ENCODE measurements at regions not wholly inside any gene's neighbourhood (a gene's known extent, or its start where the extent isn't known, plus 50 kb on each side); places are given as distances from the start of the nearest gene placed in this dataset.

DNA sequence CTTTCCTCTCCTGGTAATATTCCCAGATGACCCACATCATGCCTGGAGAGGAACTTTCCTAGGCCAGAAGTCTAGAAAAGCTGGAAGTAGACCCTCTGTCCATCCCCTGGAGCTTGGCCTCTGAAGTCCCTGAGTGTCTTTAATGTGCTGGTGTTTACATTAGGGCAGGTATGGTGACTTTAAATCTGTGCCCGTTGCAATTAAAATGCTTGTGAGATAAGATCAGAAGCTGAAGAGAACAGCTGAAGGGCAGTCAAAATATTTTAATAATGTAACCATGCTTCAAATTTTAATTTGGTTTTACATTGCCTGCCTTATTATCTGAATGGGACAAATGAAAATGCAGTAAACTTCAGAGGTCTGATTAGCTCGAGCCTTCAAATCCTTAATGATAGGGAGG, 1022.5 kb downstream of the BCL11B start:
- H3K27ac ChIP-seq (ENCODE audit: low read depth in 1 of 3, low read length in 2 of 3) = no peak overlapping the region
- DNase-seq = no peak
- no peaks in the 10 kb centered on the region for H3K36me3 ChIP-seq (ENCODE audit: control insufficient read depth in 3 of 3, insufficient read depth in 2 of 3, low read depth in 1 of 3, low read length in 3 of 3)
- no peaks in the 10 kb centered on the region for H3K27me3 ChIP-seq (ENCODE audit: control insufficient read depth in 3 of 3, insufficient read depth in 3 of 3, low read length in 3 of 3)
- H3K9me3 ChIP-seq (ENCODE audit: control insufficient read depth in 2 of 2, insufficient read depth in 1 of 2, low read depth in 1 of 2, low read length in 1 of 2) = no peaks in the 10 kb centered on the region
- no peak for FAIRE-seq
- 9 to 33% (median 29%) methylated on average over 2 of the region's 2 CpGs for WGBS, 3 donors
- no peaks in the 10 kb centered on the region for H3K4me1 ChIP-seq (ENCODE audit: control insufficient read depth in 3 of 3, insufficient read depth in 2 of 3, low read depth in 1 of 3, low read length in 2 of 3)
- H3K4me3 ChIP-seq (ENCODE audit: low read depth in 1 of 3, low read length in 3 of 3) = no peak overlapping the region

DNA sequence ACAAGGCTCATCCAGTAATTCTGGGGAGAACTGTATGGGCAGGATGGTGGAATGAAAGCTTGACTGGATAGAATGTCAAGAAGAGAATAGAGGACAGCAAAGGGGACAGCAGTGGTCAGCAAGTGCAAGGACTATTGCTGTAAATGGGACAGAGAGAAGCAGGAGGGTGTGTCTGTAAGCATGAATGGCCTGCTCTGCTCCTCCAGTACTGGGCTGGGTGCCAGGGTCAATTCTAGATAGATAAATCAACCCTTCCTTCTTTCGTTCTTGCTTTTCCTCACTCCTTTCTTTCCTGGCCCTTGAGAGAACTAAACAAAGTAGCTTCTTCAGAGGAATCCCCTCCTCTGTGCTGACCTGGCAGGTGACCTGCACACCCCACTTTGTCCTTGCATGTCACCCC, 1019.2 kb downstream of the BCL11B start:
- no peaks in the 10 kb centered on the region for H3K9me3 ChIP-seq (ENCODE audit: control insufficient read depth in 2 of 2, insufficient read depth in 1 of 2, low read depth in 1 of 2, low read length in 1 of 2)
- WGBS, 3 donors = 0 to 26% (median 17%) methylated on average over 1 of the region's 1 CpG
- H3K27me3 ChIP-seq (ENCODE audit: control insufficient read depth in 3 of 3, insufficient read depth in 3 of 3, low read length in 3 of 3) = no peaks in the 10 kb centered on the region
- no peak overlapping the region for H3K27ac ChIP-seq (ENCODE audit: low read depth in 1 of 3, low read length in 2 of 3)
- H3K4me3 ChIP-seq (ENCODE audit: low read depth in 1 of 3, low read length in 3 of 3) = no peak overlapping the region
- H3K36me3 ChIP-seq (ENCODE audit: control insufficient read depth in 3 of 3, insufficient read depth in 2 of 3, low read depth in 1 of 3, low read length in 3 of 3) = no peaks in the 10 kb centered on the region
- no peaks in the 10 kb centered on the region for H3K4me1 ChIP-seq (ENCODE audit: control insufficient read depth in 3 of 3, insufficient read depth in 2 of 3, low read depth in 1 of 3, low read length in 2 of 3)
- DNase-seq (no peak), FAIRE-seq (no peak)

GRCh38 chr14:98259881-98260280, 1012.1 kb downstream of the BCL11B start:
- Histone ChIP-seq H3K27me3 (ENCODE audit: control insufficient read depth in 3 of 3, insufficient read depth in 3 of 3, low read length in 3 of 3) (no peaks in the 10 kb centered on the region), H3K4me3 (ENCODE audit: low read depth in 1 of 3, low read length in 3 of 3) (no peak overlapping the region), H3K9me3 (ENCODE audit: control insufficient read depth in 2 of 2, insufficient read depth in 1 of 2, low read depth in 1 of 2, low read length in 1 of 2) (no peaks in the 10 kb centered on the region), H3K36me3 (ENCODE audit: control insufficient read depth in 3 of 3, insufficient read depth in 2 of 3, low read depth in 1 of 3, low read length in 3 of 3) (no peaks in the 10 kb centered on the region), H3K4me1 (ENCODE audit: control insufficient read depth in 3 of 3, insufficient read depth in 2 of 3, low read depth in 1 of 3, low read length in 2 of 3) (no peaks in the 10 kb centered on the region), H3K27ac (ENCODE audit: low read depth in 1 of 3, low read length in 2 of 3) (no peak overlapping the region)
- WGBS, 3 donors = 73 to 86% (median 77%) methylated on average over 4 of the region's 4 CpGs
- DNase-seq (no peak), FAIRE-seq (no peak)

- FAIRE-seq (no peak), DNase-seq (no peak)
- H3K27me3 ChIP-seq (ENCODE audit: control insufficient read depth in 3 of 3, insufficient read depth in 3 of 3, low read length in 3 of 3) = no peaks in the 10 kb centered on the region
- 79 to 92% (median 85%) methylated on average over 5 of the region's 5 CpGs for WGBS, 3 donors
- H3K9me3 ChIP-seq (ENCODE audit: control insufficient read depth in 2 of 2, insufficient read depth in 1 of 2, low read depth in 1 of 2, low read length in 1 of 2) = no peaks in the 10 kb centered on the region
- no peaks in the 10 kb centered on the region for H3K36me3 ChIP-seq (ENCODE audit: control insufficient read depth in 3 of 3, insufficient read depth in 2 of 3, low read depth in 1 of 3, low read length in 3 of 3)
- H3K4me1 ChIP-seq (ENCODE audit: control insufficient read depth in 3 of 3, insufficient read depth in 2 of 3, low read depth in 1 of 3, low read length in 2 of 3) = no peaks in the 10 kb centered on the region
- H3K4me3 ChIP-seq (ENCODE audit: low read depth in 1 of 3, low read length in 3 of 3) = no peak overlapping the region
- no peak overlapping the region for H3K27ac ChIP-seq (ENCODE audit: low read depth in 1 of 3, low read length in 2 of 3)
Measured at GRCh38 chr14:98262566-98262965, 1009.4 kb downstream of the BCL11B start.

GRCh38 chr14:98269533-98269932, 1002.5 kb downstream of the BCL11B start:
- Histone ChIP-seq H3K27ac (ENCODE audit: low read depth in 1 of 3, low read length in 2 of 3) (no peak overlapping the region), H3K4me3 (ENCODE audit: low read depth in 1 of 3, low read length in 3 of 3) (no peak overlapping the region), H3K27me3 (ENCODE audit: control insufficient read depth in 3 of 3, insufficient read depth in 3 of 3, low read length in 3 of 3) (no peaks in the 10 kb centered on the region), H3K36me3 (ENCODE audit: control insufficient read depth in 3 of 3, insufficient read depth in 2 of 3, low read depth in 1 of 3, low read length in 3 of 3) (no peaks in the 10 kb centered on the region), H3K4me1 (ENCODE audit: control insufficient read depth in 3 of 3, insufficient read depth in 2 of 3, low read depth in 1 of 3, low read length in 2 of 3) (no peaks in the 10 kb centered on the region), H3K9me3 (ENCODE audit: control insufficient read depth in 2 of 2, insufficient read depth in 1 of 2, low read depth in 1 of 2, low read length in 1 of 2) (no peaks in the 10 kb centered on the region)
- FAIRE-seq (no peak), DNase-seq (no peak)

- FAIRE-seq (no peak), DNase-seq (no peak)
- Histone ChIP-seq H3K9me3 (ENCODE audit: control insufficient read depth in 2 of 2, insufficient read depth in 1 of 2, low read depth in 1 of 2, low read length in 1 of 2) (no peaks in the 10 kb centered on the region), H3K36me3 (ENCODE audit: control insufficient read depth in 3 of 3, insufficient read depth in 2 of 3, low read depth in 1 of 3, low read length in 3 of 3) (no peaks in the 10 kb centered on the region), H3K4me1 (ENCODE audit: control insufficient read depth in 3 of 3, insufficient read depth in 2 of 3, low read depth in 1 of 3, low read length in 2 of 3) (no peaks in the 10 kb centered on the region), H3K4me3 (ENCODE audit: low read depth in 1 of 3, low read length in 3 of 3) (no peak overlapping the region), H3K27me3 (ENCODE audit: control insufficient read depth in 3 of 3, insufficient read depth in 3 of 3, low read length in 3 of 3) (no peaks in the 10 kb centered on the region), H3K27ac (ENCODE audit: low read depth in 1 of 3, low read length in 2 of 3) (no peak overlapping the region)
Measured at GRCh38 chr14:98270201-98270600, 1001.8 kb downstream of the BCL11B start.

DNA sequence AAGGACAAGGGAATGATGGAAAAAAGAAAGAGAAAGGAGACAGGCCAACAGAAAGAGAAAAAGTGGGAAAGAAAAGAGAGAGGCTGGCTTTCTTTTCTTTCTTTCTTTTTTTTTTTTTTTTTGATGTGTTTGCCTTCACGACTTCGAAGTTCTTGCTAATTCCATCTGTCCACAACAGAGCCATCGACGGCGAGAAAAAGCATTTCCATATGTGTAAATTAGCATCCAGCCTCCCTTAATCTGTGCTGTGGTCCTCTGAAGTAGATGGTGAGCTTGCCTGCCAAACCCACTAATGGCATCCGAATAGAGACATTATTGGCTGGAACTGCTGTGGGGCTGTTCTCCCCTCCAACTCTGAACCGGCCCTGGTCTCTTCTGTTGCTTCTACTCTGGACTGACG, 997.4 kb downstream of the BCL11B start:
- WGBS, 3 donors = 78 to 81% (median 81%) methylated on average over 8 of the region's 8 CpGs
- Histone ChIP-seq H3K36me3 (ENCODE audit: control insufficient read depth in 3 of 3, insufficient read depth in 2 of 3, low read depth in 1 of 3, low read length in 3 of 3) (no peaks in the 10 kb centered on the region), H3K4me3 (ENCODE audit: low read depth in 1 of 3, low read length in 3 of 3) (no peak overlapping the region), H3K27ac (ENCODE audit: low read depth in 1 of 3, low read length in 2 of 3) (no peak overlapping the region), H3K27me3 (ENCODE audit: control insufficient read depth in 3 of 3, insufficient read depth in 3 of 3, low read length in 3 of 3) (no peaks in the 10 kb centered on the region), H3K4me1 (ENCODE audit: control insufficient read depth in 3 of 3, insufficient read depth in 2 of 3, low read depth in 1 of 3, low read length in 2 of 3) (no peaks in the 10 kb centered on the region), H3K9me3 (ENCODE audit: control insufficient read depth in 2 of 2, insufficient read depth in 1 of 2, low read depth in 1 of 2, low read length in 1 of 2) (no peaks in the 10 kb centered on the region)
- DNase-seq (no peak), FAIRE-seq (no peak)

DNA sequence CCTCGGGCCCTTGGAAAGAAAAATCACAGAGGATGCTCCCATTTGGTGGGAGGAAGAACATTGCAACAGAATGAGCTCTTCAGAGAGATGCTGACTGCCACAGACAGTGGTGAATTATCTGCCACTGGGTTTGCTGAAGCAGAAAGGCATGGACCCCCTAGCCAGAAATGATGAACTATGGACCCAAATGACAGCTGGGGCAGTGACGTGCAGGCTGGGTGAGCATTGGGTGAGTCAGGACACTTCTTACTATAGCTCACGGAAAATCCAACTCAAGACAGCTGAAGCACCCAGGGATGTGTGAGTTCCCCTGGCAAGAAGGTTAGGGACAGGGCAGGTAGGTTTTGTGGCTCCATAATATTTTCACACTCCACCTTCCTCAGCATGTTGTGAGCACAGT, 993.2 kb downstream of the BCL11B start:
- H3K4me1 ChIP-seq (ENCODE audit: control insufficient read depth in 3 of 3, insufficient read depth in 2 of 3, low read depth in 1 of 3, low read length in 2 of 3) = no peaks in the 10 kb centered on the region
- H3K36me3 ChIP-seq (ENCODE audit: control insufficient read depth in 3 of 3, insufficient read depth in 2 of 3, low read depth in 1 of 3, low read length in 3 of 3) = no peaks in the 10 kb centered on the region
- H3K4me3 ChIP-seq (ENCODE audit: low read depth in 1 of 3, low read length in 3 of 3) = no peak overlapping the region
- DNase-seq = no peak
- WGBS, 3 donors = 41 to 72% (median 64%) methylated on average over 3 of the region's 3 CpGs
- no peak for FAIRE-seq
- no peaks in the 10 kb centered on the region for H3K27me3 ChIP-seq (ENCODE audit: control insufficient read depth in 3 of 3, insufficient read depth in 3 of 3, low read length in 3 of 3)
- H3K9me3 ChIP-seq (ENCODE audit: control insufficient read depth in 2 of 2, insufficient read depth in 1 of 2, low read depth in 1 of 2, low read length in 1 of 2) = no peaks in the 10 kb centered on the region
- no peak overlapping the region for H3K27ac ChIP-seq (ENCODE audit: low read depth in 1 of 3, low read length in 2 of 3)

DNA sequence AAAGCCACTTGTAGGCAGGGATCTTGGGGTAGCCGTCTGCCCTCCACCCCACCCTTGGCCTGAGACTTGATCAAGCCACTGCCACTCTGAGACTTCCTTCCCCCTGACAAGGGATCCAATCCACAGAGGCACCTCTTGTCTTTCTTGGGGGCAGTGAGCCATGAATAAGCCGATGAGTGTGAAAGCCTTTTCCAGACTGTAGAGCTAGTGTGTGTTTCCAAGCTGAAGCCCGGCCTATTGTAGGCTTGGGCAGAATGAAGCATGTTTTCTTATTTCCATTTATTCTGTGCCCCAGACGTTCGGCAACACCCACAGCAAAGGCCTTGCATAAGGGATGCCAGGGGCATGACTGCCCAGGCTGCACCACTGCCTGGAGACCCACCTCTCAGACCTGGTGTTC, 991.6 kb downstream of the BCL11B start:
- no peak for FAIRE-seq
- DNase-seq = no peak
- WGBS, 3 donors = 75 to 81% (median 79%) methylated on average over 5 of the region's 5 CpGs
- Histone ChIP-seq H3K27ac (ENCODE audit: low read depth in 1 of 3, low read length in 2 of 3) (no peak overlapping the region), H3K27me3 (ENCODE audit: control insufficient read depth in 3 of 3, insufficient read depth in 3 of 3, low read length in 3 of 3) (no peaks in the 10 kb centered on the region), H3K4me1 (ENCODE audit: control insufficient read depth in 3 of 3, insufficient read depth in 2 of 3, low read depth in 1 of 3, low read length in 2 of 3) (no peaks in the 10 kb centered on the region), H3K4me3 (ENCODE audit: low read depth in 1 of 3, low read length in 3 of 3) (no peak overlapping the region), H3K9me3 (ENCODE audit: control insufficient read depth in 2 of 2, insufficient read depth in 1 of 2, low read depth in 1 of 2, low read length in 1 of 2) (peaks cover 0 to 2% of the 10 kb centered on the region in 2 donors), H3K36me3 (ENCODE audit: control insufficient read depth in 3 of 3, insufficient read depth in 2 of 3, low read depth in 1 of 3, low read length in 3 of 3) (no peaks in the 10 kb centered on the region)
